Chondrocyte (in vitro differentiated cells): ENCODE measurements at regions not wholly inside any gene's neighbourhood (a gene's known extent, or its start where the extent isn't known, plus 50 kb on each side); places are given as distances from the start of the nearest gene placed in this dataset.
"Not testable (repeated sequence)": the region's sequence is repeated elsewhere in the genome, so short reads cannot be mapped to it uniquely, and the experiment has no call there.

Source experiments
- DNase-seq: peaks from one replicate; pipeline ENCODE4 v3.0.0; 2021; ENCODE audit warnings: mixed read lengths, low spot score
- H3K27ac Mint-ChIP-seq: one replicate; pipeline ENCODE4 v1.8.0; 2021; ENCODE audit warnings: mild to moderate bottlenecking, moderate library complexity, mixed read lengths; ENCODE audit not compliant: unreplicated experiment
- H3K27me3 Mint-ChIP-seq: 2 replicates; pipeline ENCODE4 v1.8.0; 2021; ENCODE audit warnings: low read depth, mixed read lengths
- H3K36me3 Mint-ChIP-seq: 2 replicates; pipeline ENCODE4 v1.8.0; 2021; ENCODE audit warnings: low read depth, mixed read lengths
- H3K4me1 Mint-ChIP-seq: 2 replicates; pipeline ENCODE4 v1.8.0; 2021; ENCODE audit warnings: low read depth, mild to moderate bottlenecking, mixed read lengths
- H3K4me3 Mint-ChIP-seq: one replicate; pipeline ENCODE4 v1.8.0; 2021; ENCODE audit warnings: mild to moderate bottlenecking, moderate library complexity, mixed read lengths; ENCODE audit not compliant: unreplicated experiment
- H3K9me3 Mint-ChIP-seq: 2 replicates; pipeline ENCODE4 v1.8.0; 2021; ENCODE audit warnings: low read depth, mixed read lengths
- TF ChIP-seq, protein P1 (sequence below): fragments of 200-600 bp; sonication (generic); IDR thresholded peaks from 2 replicates; pipeline ENCODE4 v1.5.0; 2021; ENCODE audit warnings: antibody characterized with exemption, mild to moderate bottlenecking, moderate library complexity

DNA sequence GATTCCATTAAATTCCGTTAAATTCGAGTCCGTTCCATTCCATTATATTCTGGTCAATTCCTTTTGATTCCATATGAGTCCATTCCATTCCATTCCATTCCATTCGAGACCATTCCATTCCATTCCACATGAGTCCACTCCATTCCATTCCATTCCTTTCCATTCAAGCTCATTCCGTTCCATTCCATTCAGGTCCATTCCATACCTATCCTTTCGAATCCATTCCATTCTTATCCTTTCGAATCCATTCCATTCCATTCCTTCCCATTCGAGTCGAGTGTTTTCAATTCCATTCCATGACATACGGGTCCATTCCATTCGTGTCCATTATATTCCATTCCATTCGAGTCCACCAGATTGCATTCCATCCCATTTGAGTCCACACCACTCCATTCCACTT lies 1127.4 kb downstream of the RPIA start:
- Mint-ChIP-seq H3K27ac (no peak overlapping the region), H3K9me3 (peaks cover 86% of the 10 kb centered on the region), H3K36me3 (peaks cover 50% of the 10 kb centered on the region), H3K4me1 (no peaks in the 10 kb centered on the region), H3K4me3 (no peak overlapping the region), H3K27me3 (no peaks in the 10 kb centered on the region)
- DNase-seq = no peak
- TF ChIP-seq, protein P1, sequence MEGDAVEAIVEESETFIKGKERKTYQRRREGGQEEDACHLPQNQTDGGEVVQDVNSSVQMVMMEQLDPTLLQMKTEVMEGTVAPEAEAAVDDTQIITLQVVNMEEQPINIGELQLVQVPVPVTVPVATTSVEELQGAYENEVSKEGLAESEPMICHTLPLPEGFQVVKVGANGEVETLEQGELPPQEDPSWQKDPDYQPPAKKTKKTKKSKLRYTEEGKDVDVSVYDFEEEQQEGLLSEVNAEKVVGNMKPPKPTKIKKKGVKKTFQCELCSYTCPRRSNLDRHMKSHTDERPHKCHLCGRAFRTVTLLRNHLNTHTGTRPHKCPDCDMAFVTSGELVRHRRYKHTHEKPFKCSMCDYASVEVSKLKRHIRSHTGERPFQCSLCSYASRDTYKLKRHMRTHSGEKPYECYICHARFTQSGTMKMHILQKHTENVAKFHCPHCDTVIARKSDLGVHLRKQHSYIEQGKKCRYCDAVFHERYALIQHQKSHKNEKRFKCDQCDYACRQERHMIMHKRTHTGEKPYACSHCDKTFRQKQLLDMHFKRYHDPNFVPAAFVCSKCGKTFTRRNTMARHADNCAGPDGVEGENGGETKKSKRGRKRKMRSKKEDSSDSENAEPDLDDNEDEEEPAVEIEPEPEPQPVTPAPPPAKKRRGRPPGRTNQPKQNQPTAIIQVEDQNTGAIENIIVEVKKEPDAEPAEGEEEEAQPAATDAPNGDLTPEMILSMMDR = no peak

DNA sequence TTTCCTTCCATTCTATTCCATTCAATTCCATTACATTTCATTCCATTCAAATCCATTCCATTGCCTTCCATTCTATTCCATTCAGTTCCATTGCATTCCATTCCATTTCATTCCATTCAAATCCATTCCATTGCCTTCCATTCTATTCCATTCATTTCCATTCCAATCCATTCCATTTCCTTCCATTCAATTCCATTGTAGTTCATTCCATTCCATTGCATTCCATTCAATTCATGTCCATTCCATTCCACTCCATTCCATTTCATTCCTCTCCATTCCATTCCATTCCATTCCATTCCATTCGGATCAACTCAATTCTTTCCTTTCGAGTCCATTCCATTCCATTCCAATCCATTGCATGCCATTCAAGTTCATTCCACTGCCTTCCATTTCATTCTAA lies 1128.3 kb downstream of the RPIA start:
- H3K27me3 Mint-ChIP-seq = no peaks in the 10 kb centered on the region
- H3K36me3 Mint-ChIP-seq = peaks cover 42% of the 10 kb centered on the region
- TF ChIP-seq, protein P1 = no peak
- peaks cover 79% of the 10 kb centered on the region for H3K9me3 Mint-ChIP-seq
- no peak overlapping the region for H3K4me3 Mint-ChIP-seq
- no peaks in the 10 kb centered on the region for H3K4me1 Mint-ChIP-seq
- no peak overlapping the region for H3K27ac Mint-ChIP-seq
- no peak for DNase-seq

DNA sequence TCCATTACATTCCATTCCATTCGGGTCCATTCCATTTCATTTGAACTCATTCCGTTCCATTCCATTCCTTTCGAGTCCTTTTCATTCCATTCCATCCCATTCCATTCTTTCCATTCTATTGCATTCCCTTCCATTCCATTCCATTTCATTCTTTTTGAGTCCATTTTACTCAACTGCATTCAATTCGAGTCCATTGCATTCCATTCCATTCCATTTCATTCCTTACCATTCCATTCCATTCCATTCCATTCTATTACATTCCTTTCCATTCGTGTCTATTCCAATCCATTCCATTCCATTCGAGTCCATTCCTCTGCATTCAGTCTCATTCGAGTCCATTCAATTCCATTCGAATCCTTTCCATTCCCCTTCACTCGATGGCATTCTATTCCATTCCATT lies 1128.8 kb downstream of the RPIA start:
- no peak overlapping the region for H3K4me3 Mint-ChIP-seq
- H3K27me3 Mint-ChIP-seq = no peaks in the 10 kb centered on the region
- DNase-seq = no peak
- H3K4me1 Mint-ChIP-seq = no peaks in the 10 kb centered on the region
- peaks cover 40% of the 10 kb centered on the region for H3K36me3 Mint-ChIP-seq
- peaks cover 75% of the 10 kb centered on the region for H3K9me3 Mint-ChIP-seq
- no peak overlapping the region for H3K27ac Mint-ChIP-seq
- TF ChIP-seq, protein P1 = no peak

DNA sequence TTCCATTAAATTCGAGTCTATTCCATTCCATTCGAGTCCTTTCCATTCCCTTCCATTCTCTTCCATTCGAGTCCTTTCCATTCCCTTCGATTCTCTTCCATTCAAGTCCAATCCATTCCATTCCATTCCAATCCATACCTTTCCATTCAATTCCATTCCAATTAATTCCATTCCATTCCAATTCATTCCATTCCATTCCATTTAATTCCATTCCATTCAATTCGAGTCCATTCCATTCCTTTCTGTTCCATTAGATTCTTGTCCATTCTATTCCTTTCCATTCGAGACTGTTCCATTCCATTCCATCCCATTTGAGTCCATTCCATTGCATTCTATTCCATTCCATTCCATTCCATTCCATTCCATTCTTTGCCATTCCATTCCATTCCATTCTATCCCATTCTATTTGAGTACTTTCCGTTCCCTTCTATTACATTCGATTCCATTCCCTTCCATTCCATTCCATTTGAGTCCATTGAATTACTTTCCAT lies 1130.0 kb downstream of the RPIA start:
- no peak for DNase-seq
- Mint-ChIP-seq H3K4me3 (no peak overlapping the region), H3K27me3 (no peaks in the 10 kb centered on the region), H3K36me3 (peaks cover 40% of the 10 kb centered on the region), H3K4me1 (no peaks in the 10 kb centered on the region), H3K27ac (no peak overlapping the region), H3K9me3 (peaks cover 68% of the 10 kb centered on the region)
- TF ChIP-seq, protein P1 = no peak

DNA sequence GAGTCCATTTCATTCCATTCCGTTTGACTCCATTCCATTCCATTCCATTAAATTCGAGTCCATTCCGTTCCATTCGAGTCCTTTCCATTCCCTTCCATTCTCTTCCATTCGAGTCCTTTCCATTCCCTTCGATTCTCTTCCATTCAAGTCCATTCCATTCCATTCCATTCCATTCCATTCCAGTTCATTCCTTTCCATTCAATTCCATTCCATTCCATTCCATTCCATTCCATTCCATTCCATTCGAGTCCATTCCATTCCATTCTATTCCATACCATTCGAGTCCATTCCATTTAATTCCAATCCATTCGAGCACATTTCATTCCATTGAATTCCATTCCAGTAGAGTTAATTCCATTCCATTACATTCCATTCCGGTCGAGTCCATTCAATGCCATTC lies 1130.9 kb downstream of the RPIA start:
- not testable (repeated sequence) for H3K27ac Mint-ChIP-seq, DNase-seq, H3K4me1 Mint-ChIP-seq, H3K27me3 Mint-ChIP-seq, H3K4me3 Mint-ChIP-seq
- H3K36me3 Mint-ChIP-seq = peaks cover 40% of the 10 kb centered on the region
- peaks cover 68% of the 10 kb centered on the region for H3K9me3 Mint-ChIP-seq

DNA sequence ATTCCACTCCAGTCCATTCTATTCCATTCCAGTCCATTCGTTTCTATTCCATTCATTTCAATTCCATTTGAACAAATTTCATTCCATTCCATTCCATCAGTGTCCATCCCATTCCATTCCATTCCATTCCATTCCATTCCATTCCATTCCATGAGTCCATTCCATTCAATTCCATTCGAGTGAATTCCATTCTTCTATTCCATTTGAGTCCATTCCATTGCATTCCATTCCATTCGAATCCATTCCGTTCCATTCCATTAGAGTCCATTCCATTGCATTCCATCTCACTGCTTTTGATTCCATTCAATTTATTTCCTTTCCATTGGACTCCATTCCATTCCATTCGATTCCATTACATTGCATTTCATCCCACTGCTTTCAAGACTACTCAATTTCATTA lies 1132.1 kb downstream of the RPIA start:
- H3K9me3 Mint-ChIP-seq = peaks cover 56% of the 10 kb centered on the region
- no peaks in the 10 kb centered on the region for H3K4me1 Mint-ChIP-seq
- TF ChIP-seq, protein P1 = no peak
- H3K4me3 Mint-ChIP-seq = no peak overlapping the region
- H3K27me3 Mint-ChIP-seq = no peaks in the 10 kb centered on the region
- no peak overlapping the region for H3K27ac Mint-ChIP-seq
- H3K36me3 Mint-ChIP-seq = peaks cover 33% of the 10 kb centered on the region
- DNase-seq = no peak
